ENCODE measurements at regions not wholly inside any gene's neighbourhood (a gene's known extent, or its start where the extent isn't known, plus 50 kb on each side); places are given as distances from the start of the nearest gene placed in this dataset.

DNA sequence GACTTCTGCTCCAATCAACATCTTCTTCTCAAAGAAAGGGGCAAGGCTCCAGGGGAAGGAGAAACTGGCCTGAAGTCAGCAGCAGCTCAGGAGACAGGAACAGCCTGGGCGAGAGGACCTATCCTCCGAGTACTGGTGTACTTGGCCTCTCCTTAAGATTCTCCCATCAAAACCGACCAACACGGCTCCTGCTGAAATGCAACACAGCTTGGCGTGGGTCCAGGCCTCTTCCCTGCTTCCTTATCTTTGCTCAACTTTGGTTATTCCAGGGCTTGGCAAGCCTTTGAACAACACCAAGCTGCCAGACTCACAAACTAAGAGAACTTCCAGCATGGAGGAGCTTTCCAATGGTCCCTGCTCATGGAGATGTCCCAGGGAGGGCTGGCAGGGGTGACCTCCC lies 377.4 kb downstream of the BCL11B start:
- no peak overlapping the region for H3K27ac Mint-ChIP-seq
- H3K27me3 Mint-ChIP-seq: peaks cover 1% of the 10 kb centered on the region
- H3K9me3 Mint-ChIP-seq: peaks cover 6% of the 10 kb centered on the region
- intact Hi-C loops (cut with micrococcal nuclease): no loop called here
- no peaks in the 10 kb centered on the region for H3K36me3 Mint-ChIP-seq (ENCODE audit: low read depth)
- no peaks in the 10 kb centered on the region for H3K4me1 Mint-ChIP-seq
- no peak for DNase-seq
- no peak overlapping the region for H3K4me3 Mint-ChIP-seq

DNA sequence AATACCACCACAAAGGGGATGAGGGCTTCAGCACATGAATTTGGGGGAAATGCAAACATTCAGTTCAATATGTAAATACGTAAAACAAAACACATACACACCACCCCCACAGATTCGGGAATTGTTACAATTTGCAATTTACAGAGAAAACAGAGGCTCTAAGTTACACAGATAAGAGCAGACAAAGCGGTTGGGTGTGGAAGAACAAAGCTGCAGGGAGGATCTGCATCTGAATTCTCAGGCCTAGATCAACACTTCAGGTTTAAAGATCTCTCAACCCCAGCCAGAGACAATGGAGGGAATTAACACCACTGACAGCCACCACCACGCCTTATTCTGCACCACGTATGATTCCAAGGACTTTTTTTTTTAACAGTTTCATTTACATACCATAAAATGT lies 375.5 kb downstream of the BCL11B start:
- no peaks in the 10 kb centered on the region for H3K27me3 Mint-ChIP-seq
- no peak overlapping the region for H3K27ac Mint-ChIP-seq
- peaks cover 4% of the 10 kb centered on the region for H3K9me3 Mint-ChIP-seq
- DNase-seq: no peak
- H3K4me1 Mint-ChIP-seq: no peaks in the 10 kb centered on the region
- no peaks in the 10 kb centered on the region for H3K36me3 Mint-ChIP-seq (ENCODE audit: low read depth)
- intact Hi-C loops (cut with micrococcal nuclease): no loop called here
- no peak overlapping the region for H3K4me3 Mint-ChIP-seq

- no peak overlapping the region for H3K27ac Mint-ChIP-seq
- no peaks in the 10 kb centered on the region for H3K36me3 Mint-ChIP-seq (ENCODE audit: low read depth)
- no peak for DNase-seq
- no peaks in the 10 kb centered on the region for H3K27me3 Mint-ChIP-seq
- no peaks in the 10 kb centered on the region for H3K4me1 Mint-ChIP-seq
- H3K9me3 Mint-ChIP-seq: no peaks in the 10 kb centered on the region
- no peak overlapping the region for H3K4me3 Mint-ChIP-seq
- intact Hi-C loops (cut with micrococcal nuclease): no loop called here
Observed at GRCh38 chr14:98897605-98898309, 374.2 kb downstream of the BCL11B start.

- intact Hi-C loops (cut with micrococcal nuclease): no loop called here
Observed at GRCh38 chr14:98899441-98899840, 372.6 kb downstream of the BCL11B start.

DNA sequence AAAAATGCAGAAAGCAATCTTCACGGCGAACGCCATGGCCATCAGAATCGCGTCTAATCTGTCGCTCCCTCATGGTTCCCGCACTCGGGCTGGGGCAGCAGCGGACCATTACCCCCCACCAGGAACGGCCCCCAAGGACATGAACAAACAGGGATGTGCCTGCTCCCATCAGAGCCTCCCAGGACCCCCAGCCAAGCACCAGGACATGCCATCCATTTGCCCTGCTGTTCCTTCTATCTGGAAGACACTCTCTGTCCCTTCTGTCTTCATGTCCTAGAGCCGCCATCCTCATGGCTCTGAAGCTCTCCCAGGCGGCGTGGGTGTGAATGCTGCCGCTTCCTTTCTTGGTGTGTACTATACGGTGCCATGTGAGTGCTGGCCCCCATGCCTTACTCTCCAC lies 371.8 kb downstream of the BCL11B start:
- intact Hi-C loops (cut with micrococcal nuclease): no loop called here
- Mint-ChIP-seq H3K27me3 (peaks cover 3% of the 10 kb centered on the region), H3K27ac (no peak overlapping the region), H3K4me1 (no peaks in the 10 kb centered on the region), H3K36me3 (ENCODE audit: low read depth) (no peaks in the 10 kb centered on the region), H3K4me3 (no peak overlapping the region), H3K9me3 (no peaks in the 10 kb centered on the region)
- DNase-seq: no peak

More at GRCh38 chr14:98899441-98899840, 372.6 kb downstream of the BCL11B start:
- Mint-ChIP-seq H3K9me3 (no peaks in the 10 kb centered on the region), H3K27me3 (peaks cover under 1% of the 10 kb centered on the region), H3K4me3 (no peak overlapping the region), H3K4me1 (no peaks in the 10 kb centered on the region), H3K36me3 (ENCODE audit: low read depth) (no peaks in the 10 kb centered on the region), H3K27ac (no peak overlapping the region)
- no peak for DNase-seq

DNA sequence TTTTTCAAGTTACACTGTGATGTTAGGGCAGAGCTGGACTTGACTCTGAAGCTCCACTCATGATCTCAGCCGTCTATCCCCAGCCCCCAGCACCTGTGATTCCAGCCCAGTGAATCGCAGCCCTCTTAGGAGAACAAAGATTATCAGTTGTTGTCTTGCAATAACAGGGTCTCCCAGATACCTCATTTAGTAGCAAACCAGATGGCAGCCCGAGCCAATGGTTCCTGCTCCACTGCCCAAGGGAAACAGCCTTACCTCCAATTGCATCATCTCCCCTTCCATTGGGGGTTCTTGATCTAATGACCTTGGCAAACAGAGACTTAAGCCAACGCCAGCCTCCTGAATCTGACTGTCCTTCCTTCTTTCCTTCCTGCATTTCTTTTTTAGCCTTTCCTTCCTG lies 371.2 kb downstream of the BCL11B start:
- intact Hi-C loops (cut with micrococcal nuclease): no loop called here
- Mint-ChIP-seq H3K9me3 (no peaks in the 10 kb centered on the region), H3K27ac (no peak overlapping the region), H3K4me1 (no peaks in the 10 kb centered on the region), H3K36me3 (ENCODE audit: low read depth) (no peaks in the 10 kb centered on the region), H3K4me3 (no peak overlapping the region), H3K27me3 (peaks cover 3% of the 10 kb centered on the region)
- no peak for DNase-seq

DNA sequence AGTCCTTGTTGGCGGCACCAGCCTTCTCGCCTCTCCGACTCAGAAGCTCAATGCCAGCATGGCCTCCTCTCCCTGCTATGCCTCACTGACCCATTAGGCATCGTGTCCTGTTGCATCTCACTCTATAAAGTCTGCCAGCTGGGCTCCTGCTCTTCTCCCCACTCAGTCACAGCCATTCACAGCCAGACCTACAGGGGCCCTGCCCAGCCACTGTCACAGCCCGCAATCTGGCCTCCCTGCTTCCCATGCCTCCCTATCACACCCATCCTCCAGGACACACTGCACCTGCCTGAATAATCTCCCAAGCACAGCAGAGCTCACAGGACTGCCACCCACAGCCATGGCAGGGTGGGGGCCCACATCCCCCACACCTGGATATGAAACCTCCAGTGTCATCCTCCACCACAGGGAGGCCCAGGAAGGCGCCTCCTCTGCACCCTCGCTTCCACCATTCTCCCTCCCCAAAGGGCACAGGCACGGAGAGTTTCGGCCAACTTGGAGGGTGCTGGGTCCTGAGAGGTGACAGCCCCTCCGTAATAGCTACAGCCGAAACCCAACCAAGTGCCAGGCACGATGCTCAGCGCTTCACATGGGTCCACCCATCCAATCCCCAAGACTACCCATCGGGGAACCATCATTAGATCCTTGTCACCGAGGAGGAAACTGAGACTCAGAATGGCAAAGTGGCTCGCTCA lies 370.3 kb downstream of the BCL11B start:
- intact Hi-C loops (cut with micrococcal nuclease): no loop called here
- Mint-ChIP-seq H3K4me3 (no peak overlapping the region), H3K27ac (no peak overlapping the region)

GRCh38 chr14:98903371-98903770 lies 368.6 kb downstream of the BCL11B start:
- Mint-ChIP-seq H3K9me3 (no peaks in the 10 kb centered on the region), H3K27me3 (peaks cover 3% of the 10 kb centered on the region), H3K36me3 (ENCODE audit: low read depth) (no peaks in the 10 kb centered on the region), H3K27ac (no peak overlapping the region), H3K4me3 (no peak overlapping the region), H3K4me1 (no peaks in the 10 kb centered on the region)
- DNase-seq: no peak
- intact Hi-C loops (cut with micrococcal nuclease): no loop called here

More for the DNA sequence above, 370.3 kb downstream of the BCL11B start:
- H3K4me1 Mint-ChIP-seq: no peaks in the 10 kb centered on the region
- no peaks in the 10 kb centered on the region for H3K36me3 Mint-ChIP-seq (ENCODE audit: low read depth)
- no peak for DNase-seq
- H3K27me3 Mint-ChIP-seq: peaks cover 3% of the 10 kb centered on the region
- no peaks in the 10 kb centered on the region for H3K9me3 Mint-ChIP-seq

DNA sequence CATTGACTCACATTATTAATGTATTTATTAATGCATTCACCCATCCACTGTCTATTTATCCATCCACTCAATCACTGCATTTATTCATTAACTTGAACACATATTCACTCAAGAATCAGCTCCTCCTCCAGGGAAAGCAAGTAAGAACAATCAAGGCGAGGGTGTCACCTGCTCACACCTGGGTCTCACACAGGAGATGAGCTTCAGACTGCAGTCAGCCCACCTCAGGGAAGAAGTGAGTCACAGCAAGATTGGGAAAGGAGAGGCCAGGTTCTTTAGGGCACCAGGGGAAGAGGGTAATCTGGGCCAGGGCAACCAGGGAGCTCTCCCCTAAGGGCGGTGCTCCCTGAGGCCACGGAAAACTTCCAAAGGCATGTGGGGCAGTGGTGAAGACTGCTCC lies 367.3 kb downstream of the BCL11B start:
- no peak for DNase-seq
- Mint-ChIP-seq H3K4me3 (no peak overlapping the region), H3K4me1 (no peaks in the 10 kb centered on the region), H3K27me3 (peaks cover 3% of the 10 kb centered on the region), H3K27ac (no peak overlapping the region), H3K9me3 (no peaks in the 10 kb centered on the region), H3K36me3 (ENCODE audit: low read depth) (no peaks in the 10 kb centered on the region)
- intact Hi-C loops (cut with micrococcal nuclease): no loop called here

- H3K4me3 Mint-ChIP-seq: no peak overlapping the region
Observed at GRCh38 chr14:98906123-98906995, 365.6 kb downstream of the BCL11B start.

DNA sequence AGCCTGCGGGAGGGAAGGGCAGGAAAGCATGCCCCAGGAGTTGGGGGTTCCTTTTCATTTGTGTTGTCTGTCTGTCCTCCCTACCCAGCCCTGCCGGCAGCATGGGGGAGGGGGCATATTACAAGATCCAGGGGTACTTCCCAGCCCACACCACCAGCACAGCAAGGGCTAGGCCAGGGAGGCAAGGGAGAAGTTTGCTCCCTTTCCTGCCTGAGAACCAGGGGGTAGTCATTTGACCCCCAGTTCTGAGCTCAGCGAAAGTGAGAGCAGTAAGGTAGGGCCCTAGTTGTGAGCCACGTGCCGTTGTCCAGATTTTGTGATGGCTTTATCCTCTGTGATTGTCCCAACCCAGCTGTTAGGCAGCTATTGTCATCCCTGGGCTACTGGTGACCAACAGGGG lies 364.7 kb downstream of the BCL11B start:
- Mint-ChIP-seq H3K4me1 (peaks cover 5% of the 10 kb centered on the region), H3K4me3 (no peak overlapping the region), H3K9me3 (peaks cover 4% of the 10 kb centered on the region), H3K36me3 (ENCODE audit: low read depth) (no peaks in the 10 kb centered on the region), H3K27ac (no peak overlapping the region), H3K27me3 (peaks cover 3% of the 10 kb centered on the region)
- intact Hi-C loops (cut with micrococcal nuclease): no loop called here
- DNase-seq: no peak

More at GRCh38 chr14:98906123-98906995, 365.6 kb downstream of the BCL11B start:
- Mint-ChIP-seq H3K9me3 (peaks cover 2% of the 10 kb centered on the region), H3K27me3 (peaks cover 3% of the 10 kb centered on the region), H3K36me3 (ENCODE audit: low read depth) (no peaks in the 10 kb centered on the region), H3K27ac (no peak overlapping the region), H3K4me1 (peaks cover 2% of the 10 kb centered on the region)
- no peak for DNase-seq
- intact Hi-C loops (cut with micrococcal nuclease): no loop called here

GRCh38 chr14:98908050-98908449 lies 363.9 kb downstream of the BCL11B start:
- H3K27me3 Mint-ChIP-seq: peaks cover 3% of the 10 kb centered on the region
- no peak overlapping the region for H3K27ac Mint-ChIP-seq
- intact Hi-C loops (cut with micrococcal nuclease): no loop called here
- no peak for DNase-seq
- H3K36me3 Mint-ChIP-seq (ENCODE audit: low read depth): no peaks in the 10 kb centered on the region
- peaks cover 4% of the 10 kb centered on the region for H3K9me3 Mint-ChIP-seq
- H3K4me1 Mint-ChIP-seq: peaks cover 13% of the 10 kb centered on the region
- H3K4me3 Mint-ChIP-seq: no peak overlapping the region

GRCh38 chr14:98909251-98909944 lies 362.6 kb downstream of the BCL11B start:
- Mint-ChIP-seq H3K36me3 (ENCODE audit: low read depth) (no peaks in the 10 kb centered on the region), H3K27me3 (peaks cover 3% of the 10 kb centered on the region), H3K9me3 (peaks cover 4% of the 10 kb centered on the region), H3K4me1 (peaks cover 14% of the 10 kb centered on the region), H3K4me3 (no peak overlapping the region), H3K27ac (no peak overlapping the region)
- no peak for DNase-seq
- intact Hi-C loops (cut with micrococcal nuclease): no loop called here

Measured in activated CD4-positive, alpha-beta T cell treated with anti-CD3 and anti-CD28 coated beads, Interleukin-2, amount 10 ng/mL, durations not matched to agents 24 days and 14 days (primary cell).